HFFc6 (cell line): ENCODE measurements at regions not wholly inside any gene's neighbourhood (a gene's known extent, or its start where the extent isn't known, plus 50 kb on each side); places are given as distances from the start of the nearest gene placed in this dataset.

Experiments used
- DNase-seq: peaks from one replicate; pipeline ENCODE4 v3.0.0-alpha.2; 2018
- H3K27ac Mint-ChIP-seq: 2 replicates; pipeline ENCODE4 v1.8.0; 2020; ENCODE audit warnings: mild to moderate bottlenecking, mixed read lengths
- H3K27me3 Mint-ChIP-seq: 2 replicates; pipeline ENCODE4 v1.8.0; 2021; ENCODE audit warnings: mild to moderate bottlenecking, moderate library complexity, mixed read lengths; ENCODE audit not compliant: insufficient read depth
- H3K36me3 Mint-ChIP-seq: 2 replicates; pipeline ENCODE4 v1.8.0; 2021; ENCODE audit warnings: low read depth, mixed read lengths
- H3K4me1 Mint-ChIP-seq: 2 replicates; pipeline ENCODE4 v1.8.0; 2020; ENCODE audit warnings: low read depth, mixed read lengths
- H3K4me3 Mint-ChIP-seq: 2 replicates; pipeline ENCODE4 v1.8.0; 2020; ENCODE audit warnings: mild to moderate bottlenecking, moderate library complexity, mixed read lengths
- H3K9me3 Mint-ChIP-seq: 2 replicates; pipeline ENCODE4 v1.8.0; 2020; ENCODE audit warnings: mild to moderate bottlenecking, mixed read lengths
- CTCF ChIP-seq: fragments of 200-600 bp; sonication (generic); IDR thresholded peaks from 2 replicates; pipeline ENCODE4 v1.5.0; 2021; ENCODE audit warnings: antibody characterized with exemption, mild to moderate bottlenecking

- H3K4me3 Mint-ChIP-seq = no peak overlapping the region
- no peak for TF ChIP-seq CTCF
- no peak for DNase-seq
- H3K4me1 Mint-ChIP-seq = no peaks in the 10 kb centered on the region
- H3K36me3 Mint-ChIP-seq = no peaks in the 10 kb centered on the region
- H3K27ac Mint-ChIP-seq = no peak overlapping the region
- no peaks in the 10 kb centered on the region; the same call in 1 of the 2 replicates for H3K27me3 Mint-ChIP-seq
- no peaks in the 10 kb centered on the region for H3K9me3 Mint-ChIP-seq
These were observed 105.6 kb downstream of the BTBD3 start for GRCh38 chr20:12023194-12023795.

- Mint-ChIP-seq H3K4me3 (no peak overlapping the region), H3K27ac (no peak overlapping the region), H3K4me1 (no peaks in the 10 kb centered on the region), H3K9me3 (no peaks in the 10 kb centered on the region), H3K36me3 (no peaks in the 10 kb centered on the region), H3K27me3 (no peaks in the 10 kb centered on the region; the same call in none of the 2 replicates)
- TF ChIP-seq CTCF = no peak
- DNase-seq = no peak
These were observed 111.1 kb downstream of the BTBD3 start for GRCh38 chr20:12028771-12029170.

GRCh38 chr20:12030470-12030869 lies 112.8 kb downstream of the BTBD3 start:
- Mint-ChIP-seq H3K4me1 (no peaks in the 10 kb centered on the region), H3K4me3 (no peak overlapping the region), H3K27ac (no peak overlapping the region), H3K36me3 (no peaks in the 10 kb centered on the region), H3K9me3 (no peaks in the 10 kb centered on the region), H3K27me3 (no peaks in the 10 kb centered on the region; the same call in none of the 2 replicates)
- no peak for DNase-seq
- TF ChIP-seq CTCF = no peak

- Mint-ChIP-seq H3K27ac (no peak overlapping the region), H3K4me1 (no peaks in the 10 kb centered on the region), H3K27me3 (no peaks in the 10 kb centered on the region; the same call in 1 of the 2 replicates), H3K4me3 (no peak overlapping the region), H3K36me3 (no peaks in the 10 kb centered on the region), H3K9me3 (no peaks in the 10 kb centered on the region)
- no peak for DNase-seq
- TF ChIP-seq CTCF = no peak
These were observed 118.4 kb downstream of the BTBD3 start for GRCh38 chr20:12036142-12036541.

- Mint-ChIP-seq H3K9me3 (no peaks in the 10 kb centered on the region), H3K27ac (no peak overlapping the region), H3K4me3 (no peak overlapping the region), H3K27me3 (no peaks in the 10 kb centered on the region; the same call in 1 of the 2 replicates), H3K4me1 (no peaks in the 10 kb centered on the region), H3K36me3 (no peaks in the 10 kb centered on the region)
- no peak for TF ChIP-seq CTCF
- DNase-seq = no peak
These were observed 119.8 kb downstream of the BTBD3 start for GRCh38 chr20:12037521-12037920.
